ENCODE measurements at regions not wholly inside any gene's neighbourhood (a gene's known extent, or its start where the extent isn't known, plus 50 kb on each side); places are given as distances from the start of the nearest gene placed in this dataset.

DNA sequence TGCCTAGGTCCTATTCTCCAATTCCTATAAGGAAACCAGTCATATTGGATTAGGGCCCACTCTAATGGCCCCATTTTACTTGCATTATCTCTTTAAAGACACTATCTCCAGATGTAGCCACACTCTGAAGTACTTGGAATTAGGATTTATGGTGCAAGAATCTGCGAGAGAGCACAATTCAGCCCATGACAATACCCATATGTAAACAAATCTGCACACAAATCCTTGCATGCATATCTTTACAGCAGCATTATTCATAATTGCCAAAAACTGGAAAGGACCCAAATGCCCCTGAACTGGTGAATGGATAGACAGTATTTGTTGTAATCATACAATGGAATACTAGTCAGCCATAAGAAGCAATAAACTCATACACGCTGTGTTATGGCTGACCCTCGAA, 229.8 kb upstream of the ADAMTS5 start:
- no peak overlapping the region for H3K4me3 ChIP-seq (ENCODE audit: low read depth, low read length)
- TF ChIP-seq CTCF (conservative IDR thresholded peaks at IDR 0.05; ENCODE audit: low read depth, low read length): no peak
- no peak for DNase-seq (ENCODE audit: low read depth)

DNA sequence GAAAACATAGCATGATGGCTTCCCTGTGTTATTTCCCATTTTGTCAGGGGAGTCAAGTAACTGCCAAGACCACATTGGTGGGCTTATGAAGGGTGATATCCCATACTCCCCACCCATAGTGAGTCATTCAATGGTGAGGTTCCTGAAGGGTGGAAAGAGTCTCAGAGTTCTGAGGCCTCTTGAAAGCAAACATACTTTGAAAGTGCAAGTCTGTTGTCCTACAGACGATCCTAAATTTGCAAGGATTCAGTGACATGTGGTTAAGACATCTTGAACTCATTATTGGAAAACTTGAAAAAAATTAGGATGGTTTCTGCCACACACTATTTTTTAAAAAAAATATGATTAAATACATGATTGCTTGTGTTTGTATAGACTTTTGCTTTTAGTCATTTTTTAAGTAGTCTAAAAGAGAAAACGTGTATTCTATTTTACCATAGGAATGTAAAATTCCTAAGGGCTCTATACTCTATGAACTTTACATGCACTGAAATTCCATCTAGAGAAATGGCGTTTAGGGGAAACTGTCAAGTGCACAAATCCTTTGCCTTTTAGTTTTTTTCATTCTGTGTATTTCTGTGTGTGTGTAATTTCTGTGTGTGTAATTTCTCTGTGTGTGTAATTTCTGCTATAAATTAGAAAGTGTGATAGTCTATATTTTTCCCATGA, 225.5 kb upstream of the ADAMTS5 start:
- H3K4me3 ChIP-seq (ENCODE audit: low read depth, low read length): no peak overlapping the region
- no peak for TF ChIP-seq CTCF (conservative IDR thresholded peaks at IDR 0.05; ENCODE audit: low read depth, low read length)
- DNase-seq (ENCODE audit: low read depth): no peak

- peak; percentile 26 for DNase-seq (ENCODE audit: low read depth)
- TF ChIP-seq CTCF (conservative IDR thresholded peaks at IDR 0.05; ENCODE audit: low read depth, low read length): no peak
Observed at GRCh38 chr21:27190601-27191000, 223.7 kb upstream of the ADAMTS5 start.

DNA sequence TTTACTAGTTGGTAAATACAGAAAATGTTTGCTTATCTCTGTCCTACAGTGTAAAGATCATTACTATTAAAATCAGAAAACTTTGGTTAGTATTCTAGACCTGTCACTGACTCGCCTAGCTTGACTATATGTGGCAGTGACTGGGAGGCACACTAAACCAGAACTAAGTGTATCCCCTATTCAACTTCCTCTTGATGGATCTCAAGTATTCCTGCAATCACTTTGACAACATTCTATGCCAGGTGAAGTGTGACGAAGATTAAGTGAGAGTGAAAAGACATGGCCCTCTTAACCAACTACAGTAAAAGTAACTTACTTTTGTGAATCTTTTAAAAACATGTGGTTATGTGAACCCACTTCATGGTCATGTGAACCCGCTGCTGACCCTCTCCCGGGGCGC, 223.0 kb upstream of the ADAMTS5 start:
- TF ChIP-seq CTCF (conservative IDR thresholded peaks at IDR 0.05; ENCODE audit: low read depth, low read length): no peak
- H3K4me3 ChIP-seq (ENCODE audit: low read depth, low read length): no peak overlapping the region
- DNase-seq (ENCODE audit: low read depth): no peak

More at GRCh38 chr21:27190601-27191000, 223.7 kb upstream of the ADAMTS5 start:
- no peak overlapping the region for H3K4me3 ChIP-seq (ENCODE audit: low read depth, low read length)

- TF ChIP-seq CTCF (conservative IDR thresholded peaks at IDR 0.05; ENCODE audit: low read depth, low read length): no peak
- peak; percentile 8 for DNase-seq (ENCODE audit: low read depth)
- no peak overlapping the region for H3K4me3 ChIP-seq (ENCODE audit: low read depth, low read length)
Observed at GRCh38 chr21:27173053-27173452, 206.2 kb upstream of the ADAMTS5 start.

DNA sequence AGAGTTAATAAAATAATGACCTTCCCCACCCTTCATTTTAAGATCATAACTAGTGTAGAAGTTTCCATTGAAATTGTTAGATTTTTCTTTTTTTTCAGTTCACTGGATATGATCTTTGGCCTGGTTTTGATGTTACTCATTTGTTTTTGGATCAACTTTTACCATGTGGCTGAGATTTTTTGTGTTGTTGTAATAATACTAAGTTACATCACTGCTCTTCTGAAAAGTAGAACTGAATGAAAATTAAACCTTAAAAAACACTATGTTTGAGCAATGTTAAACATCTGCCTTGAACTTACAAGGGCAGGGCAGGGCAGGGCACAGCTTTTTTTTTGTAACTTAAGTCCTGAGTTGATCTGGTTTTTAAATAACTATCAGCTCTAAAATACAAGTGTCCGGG, 204.8 kb upstream of the ADAMTS5 start:
- no peak overlapping the region for H3K4me3 ChIP-seq (ENCODE audit: low read depth, low read length)
- TF ChIP-seq CTCF (conservative IDR thresholded peaks at IDR 0.05; ENCODE audit: low read depth, low read length): no peak
- DNase-seq (ENCODE audit: low read depth): peak; percentile 80

DNA sequence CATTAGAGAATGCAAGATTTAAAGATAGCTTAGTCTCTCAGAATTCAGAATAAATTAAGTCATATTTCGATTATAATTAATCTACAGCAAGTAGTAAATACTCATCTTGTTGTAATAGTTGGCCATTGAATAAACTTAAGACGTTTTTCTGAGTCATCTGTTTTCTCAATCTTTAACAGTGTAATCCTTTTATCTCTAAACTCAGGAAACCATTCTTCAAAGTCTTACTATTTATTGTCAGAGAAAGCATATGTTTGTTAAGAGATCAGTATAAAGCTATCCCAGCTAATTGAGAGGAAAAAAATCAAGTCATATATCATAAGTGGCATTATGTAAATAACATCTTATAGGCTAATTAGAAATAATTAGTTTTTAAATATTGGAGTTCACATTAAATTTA, 201.2 kb upstream of the ADAMTS5 start:
- DNase-seq (ENCODE audit: low read depth): peak; percentile 28
- no peak for TF ChIP-seq CTCF (conservative IDR thresholded peaks at IDR 0.05; ENCODE audit: low read depth, low read length)
- no peak overlapping the region for H3K4me3 ChIP-seq (ENCODE audit: low read depth, low read length)

Measured in choroid plexus epithelial cell (primary cell).